PFSK-1 (cell line): ENCODE measurements at regions not wholly inside any gene's neighbourhood (a gene's known extent, or its start where the extent isn't known, plus 50 kb on each side); places are given as distances from the start of the nearest gene placed in this dataset.

ENCODE experiments used
- FOXP2 ChIP-seq: optimal IDR thresholded peaks from 2 replicates; pipeline ENCODE3; 2011; ENCODE audit warnings: borderline replicate concordance, control low read depth, inconsistent platforms; ENCODE audit not compliant: insufficient read depth; ENCODE audit errors: extremely low read length, extremely low read depth
- POLR2AphosphoS5 ChIP-seq: IDR thresholded peaks from 2 replicates; pipeline ENCODE4 v1.6.1; 2012; ENCODE audit warnings: low read depth, mild to moderate bottlenecking, control low read depth, low read length, moderate library complexity
- REST ChIP-seq, 2 experiments: IDR thresholded peaks; 2 replicates each; pipeline versions ENCODE4 v1.6.1 to v1.8.0; 2011 to 2012; ENCODE audit warnings: low read depth in 2 of 2, low read length in 2 of 2, control low read depth in 1 of 2, inconsistent platforms in 1 of 2, mild to moderate bottlenecking in 1 of 2, moderate library complexity in 1 of 2; ENCODE audit not compliant: insufficient read depth in 1 of 2
- SIN3A ChIP-seq: IDR thresholded peaks from 2 replicates; pipeline ENCODE4 v1.6.1; 2012; ENCODE audit warnings: mild to moderate bottlenecking, low read length, moderate library complexity, borderline replicate concordance; ENCODE audit not compliant: insufficient read depth
- TAF1 ChIP-seq: IDR thresholded peaks from 2 replicates; pipeline ENCODE4 v1.6.1; 2012; ENCODE audit warnings: low read length, control low read depth, borderline replicate concordance; ENCODE audit not compliant: insufficient read depth

GRCh38 chr10:64484811-64485330, 963.7 kb downstream of the REEP3 start:
- TF ChIP-seq POLR2AphosphoS5 (no peak), REST (IDR thresholded peaks at IDR 0.05; ENCODE audit: insufficient read depth in 1 of 2, low read depth in 2 of 2, low read length in 2 of 2) (no peak), TAF1 (no peak), SIN3A (no peak), FOXP2 (no peak)
